ENCODE measurements at regions not wholly inside any gene's neighbourhood (a gene's known extent, or its start where the extent isn't known, plus 50 kb on each side); places are given as distances from the start of the nearest gene placed in this dataset.

GRCh38 chr4:27790911-27791310 is 930.3 kb downstream of the STIM2 start:
- no peak for TF ChIP-seq CTCF (IDR thresholded peaks at IDR 0.05)
- no peak for TF ChIP-seq ZFX (IDR thresholded peaks at IDR 0.05; ENCODE audit: borderline replicate concordance)
